ENCODE measurements at regions not wholly inside any gene's neighbourhood (a gene's known extent, or its start where the extent isn't known, plus 50 kb on each side); places are given as distances from the start of the nearest gene placed in this dataset.

- no peaks in the 10 kb centered on the region for H3K36me3 ChIP-seq
- H4K20me1 ChIP-seq, result no peaks in the 10 kb centered on the region
- H3K9me3 ChIP-seq (replicated peaks in 1 of 11), result no peaks in the 10 kb centered on the region
- no peak overlapping the region for H3K4me3 ChIP-seq
- H3K9ac ChIP-seq, result no peak overlapping the region
- no peak overlapping the region for H3K27ac ChIP-seq
- TF ChIP-seq Cebpa-rat (IDR thresholded peaks at IDR 0.05), result no peak
- no peaks in the 10 kb centered on the region for H3K27me3 ChIP-seq
- H3K4me2 ChIP-seq, result no peak overlapping the region
- H3K4me1 ChIP-seq, result no peaks in the 10 kb centered on the region
These were observed 522.3 kb upstream of the NBEA start for GRCh38 chr13:34419755-34420154.

DNA sequence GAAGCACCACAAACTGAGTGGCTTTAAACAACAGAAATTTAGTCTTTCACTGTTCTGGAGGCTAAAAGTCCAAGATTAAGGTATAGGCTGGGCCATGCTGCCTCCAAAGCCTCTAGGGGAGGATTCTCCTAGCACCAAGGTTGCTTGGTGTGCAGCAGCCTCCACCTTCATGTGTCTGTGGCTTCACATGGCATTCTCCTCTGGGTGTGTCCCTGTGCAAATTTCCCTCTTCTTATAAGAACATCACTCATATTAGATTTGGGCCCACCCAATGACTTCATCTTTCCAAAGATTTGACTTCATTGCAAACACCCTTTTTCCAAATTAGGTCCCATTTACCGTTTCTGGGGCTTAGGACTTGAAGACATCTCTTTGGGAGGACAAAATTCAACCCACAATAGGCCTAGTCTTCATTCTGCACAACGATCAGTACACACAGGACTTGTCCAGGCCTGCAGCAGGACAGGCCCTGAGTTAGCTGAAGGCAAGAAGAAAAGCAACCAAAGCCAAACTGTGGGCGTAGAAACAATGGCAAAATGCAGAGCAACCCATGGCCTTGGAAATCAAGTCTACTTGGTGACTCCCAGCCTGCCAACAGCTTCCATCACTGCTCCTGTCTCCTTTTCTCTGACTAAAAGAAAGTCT is 521.2 kb upstream of the NBEA start:
- no peak for TF ChIP-seq Cebpa-rat (IDR thresholded peaks at IDR 0.05)
- Histone ChIP-seq H3K9me3 (replicated peaks in 1 of 11) (no peaks in the 10 kb centered on the region), H4K20me1 (no peaks in the 10 kb centered on the region), H3K4me2 (no peak overlapping the region), H3K4me1 (no peaks in the 10 kb centered on the region), H3K4me3 (no peak overlapping the region), H3K9ac (no peak overlapping the region), H3K36me3 (no peaks in the 10 kb centered on the region), H3K27ac (no peak overlapping the region), H3K27me3 (no peaks in the 10 kb centered on the region)

GRCh38 chr13:34421347-34421719 is 520.7 kb upstream of the NBEA start:
- H3K4me1 ChIP-seq, result no peaks in the 10 kb centered on the region
- no peak overlapping the region for H3K9ac ChIP-seq
- no peak overlapping the region for H3K27ac ChIP-seq
- no peak for TF ChIP-seq Cebpa-rat (IDR thresholded peaks at IDR 0.05)
- no peaks in the 10 kb centered on the region for H3K9me3 ChIP-seq (replicated peaks in 1 of 11)
- H3K27me3 ChIP-seq, result no peaks in the 10 kb centered on the region
- no peak overlapping the region for H3K4me3 ChIP-seq
- no peak overlapping the region for H3K4me2 ChIP-seq
- H3K36me3 ChIP-seq, result no peaks in the 10 kb centered on the region
- H4K20me1 ChIP-seq, result no peaks in the 10 kb centered on the region

DNA sequence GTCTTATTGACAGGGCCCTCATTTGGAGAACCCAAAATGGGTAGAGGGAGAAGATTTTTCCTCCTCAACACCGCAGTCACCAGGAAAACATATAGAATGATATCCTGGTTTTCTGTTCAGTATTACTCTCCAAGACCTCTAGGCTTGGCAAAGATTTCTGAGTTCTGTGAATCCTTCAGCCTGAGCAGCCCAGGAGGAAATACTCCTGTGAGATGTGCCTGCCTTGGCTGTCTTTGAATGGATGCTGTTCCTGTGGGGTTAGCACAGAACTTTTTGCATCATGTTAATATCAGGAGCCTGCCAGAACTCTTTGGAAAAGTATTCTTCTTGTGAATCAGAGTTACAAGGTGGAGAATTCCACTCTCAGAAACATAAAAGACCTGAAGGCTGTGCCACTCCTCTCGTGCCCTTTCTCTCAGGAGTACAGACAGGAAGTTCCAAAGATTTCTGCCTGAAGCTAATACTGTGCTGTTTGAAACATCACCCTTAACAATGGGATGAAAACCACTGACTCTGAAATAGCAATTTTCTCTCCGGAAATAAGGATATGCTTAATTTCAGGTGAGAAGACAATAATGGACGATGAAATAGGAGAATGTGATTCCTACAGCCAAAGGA is 520.1 kb upstream of the NBEA start:
- H3K9ac ChIP-seq, result no peak overlapping the region
- no peaks in the 10 kb centered on the region for H3K36me3 ChIP-seq
- H4K20me1 ChIP-seq, result no peaks in the 10 kb centered on the region
- no peak overlapping the region for H3K27ac ChIP-seq
- H3K4me2 ChIP-seq, result no peak overlapping the region
- no peak for TF ChIP-seq Cebpa-rat (IDR thresholded peaks at IDR 0.05)
- no peaks in the 10 kb centered on the region for H3K4me1 ChIP-seq
- H3K4me3 ChIP-seq, result no peak overlapping the region
- H3K9me3 ChIP-seq (replicated peaks in 1 of 11), result no peaks in the 10 kb centered on the region
- no peaks in the 10 kb centered on the region for H3K27me3 ChIP-seq

- Histone ChIP-seq H3K9ac (no peak overlapping the region), H3K27me3 (no peaks in the 10 kb centered on the region), H3K9me3 (replicated peaks in 1 of 11) (no peaks in the 10 kb centered on the region), H3K36me3 (no peaks in the 10 kb centered on the region), H3K4me3 (no peak overlapping the region), H3K4me1 (no peaks in the 10 kb centered on the region), H3K27ac (no peak overlapping the region), H4K20me1 (no peaks in the 10 kb centered on the region), H3K4me2 (no peak overlapping the region)
- TF ChIP-seq Cebpa-rat (IDR thresholded peaks at IDR 0.05), result no peak
These were observed 519.1 kb upstream of the NBEA start for GRCh38 chr13:34422956-34423355.

GRCh38 chr13:34425327-34425949 is 516.6 kb upstream of the NBEA start:
- Histone ChIP-seq H3K36me3 (no peaks in the 10 kb centered on the region), H3K4me1 (no peaks in the 10 kb centered on the region), H3K4me2 (no peak overlapping the region), H3K27me3 (no peaks in the 10 kb centered on the region), H4K20me1 (no peaks in the 10 kb centered on the region), H3K9ac (no peak overlapping the region), H3K27ac (no peak overlapping the region), H3K4me3 (no peak overlapping the region), H3K9me3 (replicated peaks in 1 of 11) (peaks cover 0 to 8% (median 4%) of the 10 kb centered on the region in 11 experiments; a peak in 9 of 22 replicates)
- TF ChIP-seq Cebpa-rat (IDR thresholded peaks at IDR 0.05), result no peak

DNA sequence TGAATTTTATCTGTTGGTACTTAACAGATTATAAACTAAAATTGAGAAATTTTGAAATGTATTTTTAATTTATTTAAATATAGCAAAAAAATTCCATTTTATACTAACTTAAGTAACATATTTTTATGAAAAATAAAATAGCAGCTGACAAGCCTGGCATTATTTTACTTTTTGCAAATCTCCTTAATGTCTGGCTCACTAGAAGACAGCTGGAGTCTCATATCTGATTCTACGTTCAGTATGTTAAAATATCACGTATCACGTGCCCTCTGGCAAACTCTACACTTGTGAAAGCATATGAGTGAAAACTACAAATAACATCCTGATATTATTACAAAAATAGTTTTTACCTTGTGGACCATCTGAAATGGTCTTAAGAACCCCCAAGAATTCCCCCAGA is 513.2 kb upstream of the NBEA start:
- Histone ChIP-seq H3K9me3 (replicated peaks in 1 of 11) (peaks cover 0 to 13% (median 10%) of the 10 kb centered on the region in 11 experiments; a peak in 10 of 22 replicates), H3K4me1 (no peaks in the 10 kb centered on the region), H3K4me2 (no peak overlapping the region), H3K27ac (no peak overlapping the region), H3K36me3 (no peaks in the 10 kb centered on the region), H3K27me3 (no peaks in the 10 kb centered on the region), H3K4me3 (no peak overlapping the region), H4K20me1 (no peaks in the 10 kb centered on the region), H3K9ac (no peak overlapping the region)
- no peak for TF ChIP-seq Cebpa-rat (IDR thresholded peaks at IDR 0.05)

DNA sequence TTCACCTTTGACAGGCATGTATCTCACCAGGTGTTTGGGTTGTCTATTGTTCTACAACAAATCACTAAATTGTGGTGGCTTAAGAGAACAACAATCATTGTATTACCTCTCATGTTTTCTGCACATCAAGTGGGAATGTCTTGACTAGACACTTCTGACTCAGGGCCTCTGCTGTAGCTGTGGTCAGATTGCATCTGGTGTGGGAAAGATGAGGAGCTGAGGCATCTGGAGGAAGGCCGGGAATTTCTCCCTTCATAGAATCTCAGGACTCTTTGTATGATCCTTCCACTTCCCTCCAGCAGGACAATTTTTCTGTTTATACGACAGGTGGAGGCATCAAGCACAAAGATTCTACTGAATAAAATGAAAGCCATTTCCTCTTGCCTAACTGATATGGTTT is 511.8 kb upstream of the NBEA start:
- no peak for TF ChIP-seq Cebpa-rat (IDR thresholded peaks at IDR 0.05)
- Histone ChIP-seq H4K20me1 (no peaks in the 10 kb centered on the region), H3K4me2 (no peak overlapping the region), H3K36me3 (no peaks in the 10 kb centered on the region), H3K4me1 (no peaks in the 10 kb centered on the region), H3K9me3 (replicated peaks in 1 of 11) (peaks cover 0 to 13% (median 10%) of the 10 kb centered on the region in 11 experiments; a peak in 10 of 22 replicates), H3K27me3 (no peaks in the 10 kb centered on the region), H3K9ac (no peak overlapping the region), H3K4me3 (no peak overlapping the region), H3K27ac (no peak overlapping the region)

- Histone ChIP-seq H3K27me3 (no peaks in the 10 kb centered on the region), H3K9me3 (replicated peaks in 1 of 11) (peaks cover 0 to 13% (median 10%) of the 10 kb centered on the region in 11 experiments; a peak in 10 of 22 replicates), H3K9ac (no peak overlapping the region), H3K4me3 (no peak overlapping the region), H4K20me1 (no peaks in the 10 kb centered on the region), H3K36me3 (no peaks in the 10 kb centered on the region), H3K4me1 (no peaks in the 10 kb centered on the region), H3K4me2 (no peak overlapping the region), H3K27ac (no peak overlapping the region)
- TF ChIP-seq Cebpa-rat (IDR thresholded peaks at IDR 0.05), result no peak
These were observed 510.1 kb upstream of the NBEA start for GRCh38 chr13:34431827-34432581.
